Subcutaneous abdominal adipose tissue (tissue), 5 donors: ENCODE measurements at regions not wholly inside any gene's neighbourhood (a gene's known extent, or its start where the extent isn't known, plus 50 kb on each side); places are given as distances from the start of the nearest gene placed in this dataset.
A peak's percentile ranks its signal among the peaks of the same experiment; 100 is the strongest.

ENCODE experiments used
- H3K27ac ChIP-seq: one replicate; pipeline ENCODE4 v1.7.0; 2013; ENCODE audit warnings: low read depth, mild to moderate bottlenecking, inconsistent platforms, low read length, moderate library complexity
- H3K27me3 ChIP-seq, 5 donors: one replicate each; pipeline ENCODE4 v1.7.0; 2013; ENCODE audit warnings: low read length in 5 of 5, inconsistent platforms in 1 of 5; ENCODE audit not compliant: control insufficient read depth in 5 of 5, insufficient read depth in 4 of 5
- H3K36me3 ChIP-seq, 5 donors: one replicate each; pipeline ENCODE4 v1.7.0; 2013; ENCODE audit warnings: low read length in 5 of 5; ENCODE audit not compliant: control insufficient read depth in 5 of 5, insufficient read depth in 5 of 5
- H3K4me1 ChIP-seq, 5 donors: one replicate each; pipeline ENCODE4 v1.7.0; 2013; ENCODE audit warnings: low read length in 5 of 5, mild to moderate bottlenecking in 3 of 5, moderate library complexity in 1 of 5; ENCODE audit not compliant: control insufficient read depth in 5 of 5, insufficient read depth in 5 of 5
- H3K4me3 ChIP-seq, 5 donors: one replicate each; pipeline ENCODE4 v1.7.0; 2013; ENCODE audit warnings: low read length in 5 of 5, low read depth in 1 of 5
- H3K9ac ChIP-seq, 5 donors: one replicate each; pipeline ENCODE4 v1.7.0; 2013; ENCODE audit warnings: low read length in 5 of 5, mild to moderate bottlenecking in 4 of 5, moderate library complexity in 3 of 5
- H3K9me3 ChIP-seq, 5 donors: one replicate each; pipeline ENCODE4 v1.7.0; 2013; ENCODE audit warnings: low read length in 5 of 5; ENCODE audit not compliant: control insufficient read depth in 5 of 5
- donor health status: healthy.
- donor health status: healthy.
- donor health status: healthy.
- donor health status: healthy.
- donor health status: healthy.

- no peaks in the 10 kb centered on the region for H3K27me3 ChIP-seq
- H3K4me3 ChIP-seq, result no peak overlapping the region
- no peak overlapping the region for H3K27ac ChIP-seq
- H3K36me3 ChIP-seq, result no peaks in the 10 kb centered on the region
- H3K9ac ChIP-seq, result no peak overlapping the region
- H3K4me1 ChIP-seq, result peaks cover 0 to 8% (median 0%) of the 10 kb centered on the region in 5 donors
- H3K9me3 ChIP-seq, result peaks cover 0 to 5% (median 0%) of the 10 kb centered on the region in 5 donors
Measured at GRCh38 chr11:122025757-122026156, 90.3 kb downstream of the BLID start.

GRCh38 chr11:122024278-122024677, 91.7 kb downstream of the BLID start:
- H3K27ac ChIP-seq, result no peak overlapping the region

GRCh38 chr11:122023614-122024250, 92.3 kb downstream of the BLID start:
- Histone ChIP-seq H3K27ac (no peak overlapping the region), H3K9me3 (no peaks in the 10 kb centered on the region), H3K36me3 (no peaks in the 10 kb centered on the region), H3K9ac (peak overlapping the region in 2 of 5 donors; percentile 32), H3K4me1 (peaks cover 0 to 8% (median 0%) of the 10 kb centered on the region in 5 donors), H3K4me3 (peak overlapping the region in 3 of 5 donors; percentile 28 to 63 (median 41)), H3K27me3 (no peaks in the 10 kb centered on the region)

More at GRCh38 chr11:122024278-122024677, 91.7 kb downstream of the BLID start:
- H3K4me3 ChIP-seq, result no peak overlapping the region
- peaks cover 0 to 1% (median 0%) of the 10 kb centered on the region in 5 donors for H3K9me3 ChIP-seq
- H3K9ac ChIP-seq, result no peak overlapping the region
- no peaks in the 10 kb centered on the region for H3K27me3 ChIP-seq
- H3K36me3 ChIP-seq, result no peaks in the 10 kb centered on the region
- peaks cover 0 to 8% (median 0%) of the 10 kb centered on the region in 5 donors for H3K4me1 ChIP-seq

GRCh38 chr11:122022646-122023045, 93.4 kb downstream of the BLID start:
- Histone ChIP-seq H3K9me3 (no peaks in the 10 kb centered on the region), H3K27ac (no peak overlapping the region), H3K27me3 (no peaks in the 10 kb centered on the region), H3K9ac (no peak overlapping the region), H3K4me3 (no peak overlapping the region), H3K36me3 (no peaks in the 10 kb centered on the region), H3K4me1 (peaks cover 0 to 8% (median 0%) of the 10 kb centered on the region in 5 donors)

GRCh38 chr11:122020902-122021301, 95.1 kb downstream of the BLID start:
- Histone ChIP-seq H3K27ac (no peak overlapping the region), H3K27me3 (no peaks in the 10 kb centered on the region), H3K36me3 (no peaks in the 10 kb centered on the region), H3K4me3 (no peak overlapping the region), H3K9ac (no peak overlapping the region), H3K9me3 (no peaks in the 10 kb centered on the region), H3K4me1 (peaks cover 0 to 8% (median 0%) of the 10 kb centered on the region in 5 donors)

GRCh38 chr11:122019908-122020694, 95.9 kb downstream of the BLID start:
- no peak overlapping the region for H3K4me3 ChIP-seq
- H3K4me1 ChIP-seq, result peaks cover 0 to 8% (median 0%) of the 10 kb centered on the region in 5 donors
- H3K27ac ChIP-seq, result no peak overlapping the region
- no peaks in the 10 kb centered on the region for H3K36me3 ChIP-seq
- H3K9me3 ChIP-seq, result no peaks in the 10 kb centered on the region
- H3K9ac ChIP-seq, result no peak overlapping the region
- no peaks in the 10 kb centered on the region for H3K27me3 ChIP-seq

GRCh38 chr11:122007601-122008071, 108.4 kb downstream of the BLID start:
- peaks cover 0 to 8% (median 0%) of the 10 kb centered on the region in 5 donors for H3K4me1 ChIP-seq
- H3K9me3 ChIP-seq, result no peaks in the 10 kb centered on the region
- no peak overlapping the region for H3K27ac ChIP-seq
- no peak overlapping the region for H3K9ac ChIP-seq
- no peak overlapping the region for H3K4me3 ChIP-seq
- no peaks in the 10 kb centered on the region for H3K27me3 ChIP-seq
- H3K36me3 ChIP-seq, result no peaks in the 10 kb centered on the region

- no peaks in the 10 kb centered on the region for H3K9me3 ChIP-seq
Measured at GRCh38 chr11:122004446-122004845, 111.6 kb downstream of the BLID start.

GRCh38 chr11:122002926-122003325, 113.1 kb downstream of the BLID start:
- Histone ChIP-seq H3K27me3 (no peaks in the 10 kb centered on the region), H3K4me1 (peaks cover 0 to 6% (median 0%) of the 10 kb centered on the region in 5 donors), H3K36me3 (no peaks in the 10 kb centered on the region), H3K9me3 (no peaks in the 10 kb centered on the region), H3K9ac (no peak overlapping the region), H3K27ac (no peak overlapping the region), H3K4me3 (no peak overlapping the region)

More at GRCh38 chr11:122004446-122004845, 111.6 kb downstream of the BLID start:
- peaks cover 0 to 8% (median 0%) of the 10 kb centered on the region in 5 donors for H3K4me1 ChIP-seq
- no peaks in the 10 kb centered on the region for H3K27me3 ChIP-seq
- H3K36me3 ChIP-seq, result no peaks in the 10 kb centered on the region
- no peak overlapping the region for H3K9ac ChIP-seq
- no peak overlapping the region for H3K4me3 ChIP-seq
- no peak overlapping the region for H3K27ac ChIP-seq

- Histone ChIP-seq H3K9ac (no peak overlapping the region), H3K9me3 (no peaks in the 10 kb centered on the region), H3K4me1 (no peaks in the 10 kb centered on the region)
Measured at GRCh38 chr11:122002047-122002446, 114.0 kb downstream of the BLID start.

More at GRCh38 chr11:122002047-122002446, 114.0 kb downstream of the BLID start:
- H3K27ac ChIP-seq, result no peak overlapping the region
- H3K27me3 ChIP-seq, result no peaks in the 10 kb centered on the region
- H3K36me3 ChIP-seq, result no peaks in the 10 kb centered on the region
- no peak overlapping the region for H3K4me3 ChIP-seq
